Inflammatory macrophage treated with lipopolysaccharide for 4 hours (primary cell): ENCODE measurements at regions not wholly inside any gene's neighbourhood (a gene's known extent, or its start where the extent isn't known, plus 50 kb on each side); places are given as distances from the start of the nearest gene placed in this dataset.
"Not testable (repeated sequence)": the region's sequence is repeated elsewhere in the genome, so short reads cannot be mapped to it uniquely, and the experiment has no call there.

Source experiments
- DNase-seq: peaks from one replicate; pipeline ENCODE4 v3.0.0-alpha.2; 2020

DNA sequence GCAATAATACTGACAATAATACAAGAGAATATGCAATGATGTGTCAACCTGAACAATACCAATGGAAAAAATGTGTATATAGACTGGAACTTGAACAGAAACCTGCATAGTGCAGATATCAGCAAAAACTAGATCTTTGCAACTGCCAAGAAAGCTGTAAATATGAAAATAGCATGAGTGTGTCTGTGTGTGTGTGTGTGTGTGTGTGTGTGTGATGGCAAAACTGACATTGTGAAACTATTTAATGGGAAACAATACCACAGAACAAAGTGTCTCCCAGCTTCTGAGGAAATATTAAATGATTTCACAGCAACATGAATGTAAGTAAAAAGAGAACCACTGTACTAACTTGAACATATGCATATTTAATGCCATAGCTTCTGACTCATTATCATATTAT is 558.2 kb upstream of the LINC00305 start:
- peak; percentile 54 for DNase-seq

DNA sequence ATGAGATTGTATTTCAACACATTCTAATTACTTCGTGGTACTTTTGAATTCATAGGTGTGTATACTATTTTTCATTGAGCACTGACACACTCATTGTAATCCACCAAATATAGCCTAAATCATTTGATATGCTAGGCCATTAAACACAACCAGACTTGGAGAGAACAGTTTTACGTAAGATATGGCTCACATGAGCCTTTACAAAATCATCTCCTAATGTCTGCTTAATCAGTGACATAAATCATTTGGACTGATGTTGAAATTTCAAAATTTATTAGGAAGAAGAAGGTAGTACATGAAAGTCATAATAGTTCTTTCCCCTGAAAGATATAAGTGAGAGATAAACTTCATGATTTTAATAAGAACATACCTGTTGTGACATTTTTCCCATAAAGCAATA is 550.2 kb upstream of the LINC00305 start:
- peak; percentile 4 for DNase-seq

DNA sequence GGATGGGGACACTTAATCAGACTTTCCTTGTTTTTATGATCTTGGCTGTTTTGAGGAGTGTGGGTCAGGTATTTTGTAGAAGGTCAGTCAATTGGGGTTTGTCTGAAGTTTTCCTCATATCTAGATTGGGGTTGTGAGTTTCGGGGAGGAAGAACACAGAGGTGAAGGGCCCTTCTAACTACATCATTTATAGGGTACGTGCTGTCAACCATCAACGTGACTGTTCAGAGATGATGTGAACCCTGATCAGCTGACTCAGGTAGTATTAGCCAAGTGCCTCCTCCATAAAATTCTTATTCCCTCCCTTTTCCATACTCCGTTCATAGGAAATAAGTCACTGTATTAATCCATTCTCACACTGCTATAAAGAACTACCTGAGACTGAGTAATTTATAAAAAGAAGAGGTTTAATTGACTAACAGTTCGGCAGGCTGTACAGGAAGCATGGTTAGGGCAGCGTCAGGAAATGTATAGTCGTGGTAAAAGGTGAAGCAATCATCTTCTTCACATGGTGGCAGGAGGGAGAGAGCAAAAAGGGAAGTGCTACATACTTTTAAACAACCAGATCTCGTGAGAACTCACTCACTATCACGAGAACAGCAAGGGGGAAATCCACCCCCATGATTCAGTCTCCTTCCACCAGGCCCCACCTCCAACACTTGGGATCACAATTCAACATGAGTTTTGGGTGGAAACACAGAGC is 547.1 kb upstream of the LINC00305 start:
- peak; percentile 35 for DNase-seq

DNA sequence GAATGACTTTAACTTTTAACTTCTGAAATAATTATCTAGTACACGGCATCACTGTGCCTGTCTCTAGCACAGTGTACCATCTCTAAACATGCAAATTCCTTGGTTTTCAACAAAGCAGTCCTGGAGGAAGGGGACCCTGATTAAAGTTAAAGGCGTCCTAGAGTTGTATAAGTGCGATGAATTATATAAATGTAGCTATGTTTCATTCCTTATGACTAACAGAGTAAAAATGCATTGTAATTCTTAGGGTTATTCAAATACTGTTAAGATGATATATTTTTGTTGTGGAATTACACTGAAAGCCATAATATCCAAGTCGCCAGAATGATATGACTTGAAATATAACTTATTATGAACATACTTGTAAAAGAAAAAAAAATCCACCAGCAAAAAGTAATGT is 544.9 kb upstream of the LINC00305 start:
- DNase-seq: no peak

GRCh38 chr18:64692826-64693225 is 543.9 kb upstream of the LINC00305 start:
- no peak for DNase-seq

- DNase-seq: no peak
These were observed 530.2 kb upstream of the LINC00305 start for GRCh38 chr18:64679121-64679520.

DNA sequence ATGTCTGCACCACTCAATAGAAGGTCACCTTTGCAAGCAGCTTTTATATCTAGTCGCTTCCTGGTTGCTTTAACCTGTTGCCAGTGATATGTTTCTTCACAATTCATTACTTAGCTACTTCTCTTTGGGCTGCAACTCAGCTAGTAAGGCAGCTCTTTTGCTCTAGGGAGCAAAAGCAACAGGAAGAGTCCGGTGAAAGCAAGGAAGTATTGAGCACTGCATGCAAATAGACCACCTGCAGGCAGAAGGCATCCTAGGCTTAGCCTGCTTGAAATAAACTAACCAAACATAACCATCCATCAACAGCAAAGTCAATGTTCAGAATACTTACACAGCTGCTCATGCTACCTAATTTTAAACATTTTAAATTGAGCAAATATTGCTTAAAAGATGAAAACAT is 529.2 kb upstream of the LINC00305 start:
- no peak for DNase-seq

- no peak for DNase-seq
These were observed 525.8 kb upstream of the LINC00305 start for GRCh38 chr18:64674694-64675093.

- not testable (repeated sequence) for DNase-seq
These were observed 522.4 kb upstream of the LINC00305 start for GRCh38 chr18:64671293-64671692.

- no peak for DNase-seq
These were observed 519.6 kb upstream of the LINC00305 start for GRCh38 chr18:64668461-64668962.

DNA sequence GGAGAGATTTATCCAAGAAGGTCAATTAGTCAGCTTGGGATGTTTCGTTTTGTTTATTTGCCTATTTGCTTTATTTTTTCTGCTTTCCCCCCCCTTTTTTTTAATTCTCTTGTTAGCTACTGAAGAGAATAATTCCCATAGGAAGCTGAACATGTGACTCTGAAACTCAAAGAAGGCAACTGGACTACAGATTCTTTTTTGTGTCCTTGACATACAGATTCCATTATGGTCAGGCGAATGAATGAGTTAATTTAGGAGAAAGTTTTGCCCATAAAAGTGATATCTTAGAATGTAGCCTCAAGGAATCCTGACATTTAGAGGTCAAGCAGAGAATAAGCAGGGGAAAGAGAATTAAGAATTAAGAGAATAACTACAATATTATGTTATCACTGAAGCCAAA is 514.2 kb upstream of the LINC00305 start:
- no peak for DNase-seq

DNA sequence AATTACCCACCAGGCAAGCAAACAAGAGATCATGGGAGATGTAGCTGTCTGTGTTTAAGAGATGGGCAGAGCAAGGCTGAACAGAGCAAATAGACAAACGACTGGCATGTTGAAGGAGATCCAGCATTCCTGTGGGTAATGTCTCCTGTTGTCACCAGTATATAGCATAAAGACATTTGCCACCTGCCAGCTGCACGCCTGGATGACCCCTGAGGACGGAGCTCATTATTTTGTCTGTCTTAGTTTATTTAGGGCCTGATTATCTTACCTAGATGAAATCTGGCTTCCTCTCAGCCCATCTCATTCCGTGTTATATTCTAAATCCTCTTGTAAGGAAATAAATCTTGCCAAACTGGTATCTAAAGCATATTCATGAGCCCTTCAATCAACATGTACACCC is 510.3 kb upstream of the LINC00305 start:
- no peak for DNase-seq

GRCh38 chr18:64653068-64653467 is 504.2 kb upstream of the LINC00305 start:
- DNase-seq: no peak

DNA sequence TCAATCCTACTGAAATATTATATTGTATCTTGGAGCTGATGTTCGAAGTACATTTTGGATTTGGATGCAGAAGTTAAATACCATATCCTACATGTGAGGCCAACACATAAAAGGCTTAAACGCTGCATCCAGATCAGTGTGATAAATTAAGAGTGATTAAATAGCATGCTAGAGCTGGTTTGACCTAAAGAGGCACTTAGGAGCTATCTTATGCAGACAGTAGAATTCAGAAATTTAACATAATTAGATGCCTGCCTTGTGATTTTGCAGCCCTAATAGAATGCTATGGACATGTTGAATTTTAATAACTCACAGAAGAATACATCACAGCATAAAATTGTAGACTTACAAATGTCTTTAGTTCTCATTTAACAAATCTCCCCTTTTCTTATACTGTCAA is 501.2 kb upstream of the LINC00305 start:
- DNase-seq: no peak

DNA sequence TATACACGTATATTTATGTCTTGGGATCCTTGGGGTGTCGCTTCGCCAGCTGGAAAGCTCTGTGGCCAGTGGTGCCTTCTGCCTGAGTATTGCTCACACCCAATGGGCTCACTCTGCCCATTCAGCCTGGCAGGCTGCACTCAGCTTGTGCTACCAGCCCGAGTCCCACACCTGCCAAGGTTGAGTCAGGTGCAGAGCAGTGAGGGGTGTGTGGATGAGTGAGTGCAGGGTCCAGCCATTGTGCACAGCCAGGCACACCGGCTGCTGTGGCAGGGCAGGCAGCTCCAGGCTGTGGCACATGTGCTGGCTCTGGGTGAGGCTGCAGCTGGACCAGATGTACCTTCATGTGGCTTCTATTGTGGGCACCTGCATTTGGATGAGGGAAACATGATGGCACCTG is 496.9 kb upstream of the LINC00305 start:
- no peak for DNase-seq

- DNase-seq: no peak
These were observed 490.6 kb upstream of the LINC00305 start for GRCh38 chr18:64639536-64639935.

GRCh38 chr18:64620971-64621560 is 472.2 kb upstream of the LINC00305 start:
- DNase-seq: no peak

DNA sequence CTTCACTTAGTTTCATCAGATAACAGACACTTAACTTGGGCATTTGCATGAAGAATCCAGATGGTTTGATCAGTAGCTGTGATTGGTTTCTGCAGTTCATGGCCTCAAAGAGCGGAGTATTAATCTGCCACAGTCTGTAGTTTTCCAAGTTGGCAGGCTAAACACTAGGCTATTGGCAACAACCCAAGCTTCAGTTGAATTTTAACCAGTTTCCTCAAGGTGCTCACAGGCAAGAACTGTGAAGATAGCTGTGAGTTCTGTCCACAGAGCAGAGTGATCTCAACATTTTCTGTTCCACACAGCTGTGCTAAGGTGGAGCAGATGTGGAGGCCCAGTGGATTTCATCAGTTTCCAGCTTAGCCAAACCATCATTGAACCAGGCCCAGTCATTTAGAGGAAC is 469.5 kb upstream of the LINC00305 start:
- DNase-seq: no peak

- no peak for DNase-seq
These were observed 466.1 kb upstream of the LINC00305 start for GRCh38 chr18:64615021-64615420.

DNA sequence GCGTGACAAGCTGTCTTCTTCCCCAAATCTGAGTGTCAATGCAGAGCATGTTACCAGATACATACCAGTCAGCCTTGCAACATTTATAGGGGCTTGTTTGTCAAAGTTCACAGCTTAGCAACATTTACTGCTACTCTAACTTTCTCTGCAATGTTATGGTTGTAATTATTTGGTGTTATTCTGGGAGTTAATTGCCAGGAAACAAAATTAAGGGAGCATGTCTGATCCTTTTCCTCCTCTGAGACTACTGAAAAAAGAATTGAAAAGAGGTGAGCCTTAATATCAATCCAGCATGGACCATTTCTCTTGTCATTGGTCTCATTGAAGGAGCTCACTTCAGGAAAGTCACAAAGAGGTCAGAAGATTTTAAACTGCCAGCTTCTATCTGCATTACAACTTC is 465.6 kb upstream of the LINC00305 start:
- no peak for DNase-seq

GRCh38 chr18:64592246-64592645 is 443.4 kb upstream of the LINC00305 start:
- no peak for DNase-seq

DNA sequence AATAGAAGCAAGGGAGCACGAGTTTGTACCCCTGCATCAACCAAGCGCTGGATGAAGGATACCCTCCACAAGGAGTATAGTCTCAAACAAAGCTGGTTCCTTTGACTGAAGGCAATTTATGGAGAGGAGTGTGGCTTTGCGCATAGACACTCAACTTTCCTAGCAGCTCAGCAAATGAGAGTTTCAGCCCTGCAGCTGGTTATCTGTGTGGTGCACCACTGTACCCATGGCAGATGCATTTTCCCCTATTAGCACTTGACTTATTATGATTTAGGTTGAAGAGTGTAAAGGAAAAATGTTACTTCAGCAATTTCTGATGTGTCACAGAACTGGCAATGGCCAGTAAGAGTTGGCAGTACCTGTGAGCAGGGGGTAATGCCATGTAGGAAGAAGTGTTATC is 440.1 kb upstream of the LINC00305 start:
- DNase-seq: no peak

GRCh38 chr18:64566456-64566855 is 417.6 kb upstream of the LINC00305 start:
- no peak for DNase-seq

DNA sequence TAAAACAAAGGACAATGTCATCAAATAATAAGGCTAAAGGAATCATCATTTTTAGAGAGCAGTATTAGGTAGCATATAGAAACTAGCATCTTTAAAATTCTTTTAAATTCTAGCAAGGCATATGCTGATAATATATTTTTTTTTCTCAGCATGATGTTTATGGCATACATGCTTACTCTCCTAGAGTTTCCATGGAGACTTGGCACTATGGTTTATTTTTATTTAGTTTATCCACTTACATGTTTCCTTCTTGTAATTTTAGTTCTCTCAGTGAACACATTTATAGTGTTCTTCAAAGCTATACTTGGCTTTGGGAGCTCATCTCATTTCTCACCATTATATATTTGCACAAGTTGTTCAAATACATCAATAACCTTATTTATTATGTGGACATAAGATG is 413.8 kb upstream of the LINC00305 start:
- DNase-seq: no peak

- DNase-seq: no peak
These were observed 397.6 kb upstream of the LINC00305 start for GRCh38 chr18:64546451-64546850.
